ENCODE measurements at regions not wholly inside any gene's neighbourhood (a gene's known extent, or its start where the extent isn't known, plus 50 kb on each side); places are given as distances from the start of the nearest gene placed in this dataset.

GRCh38 chr14:66045572-66046021, 440.6 kb upstream of the CCDC196 start:
- no peak for TF ChIP-seq POLR2A (IDR thresholded peaks at IDR 0.05)
- TF ChIP-seq, protein P1, sequence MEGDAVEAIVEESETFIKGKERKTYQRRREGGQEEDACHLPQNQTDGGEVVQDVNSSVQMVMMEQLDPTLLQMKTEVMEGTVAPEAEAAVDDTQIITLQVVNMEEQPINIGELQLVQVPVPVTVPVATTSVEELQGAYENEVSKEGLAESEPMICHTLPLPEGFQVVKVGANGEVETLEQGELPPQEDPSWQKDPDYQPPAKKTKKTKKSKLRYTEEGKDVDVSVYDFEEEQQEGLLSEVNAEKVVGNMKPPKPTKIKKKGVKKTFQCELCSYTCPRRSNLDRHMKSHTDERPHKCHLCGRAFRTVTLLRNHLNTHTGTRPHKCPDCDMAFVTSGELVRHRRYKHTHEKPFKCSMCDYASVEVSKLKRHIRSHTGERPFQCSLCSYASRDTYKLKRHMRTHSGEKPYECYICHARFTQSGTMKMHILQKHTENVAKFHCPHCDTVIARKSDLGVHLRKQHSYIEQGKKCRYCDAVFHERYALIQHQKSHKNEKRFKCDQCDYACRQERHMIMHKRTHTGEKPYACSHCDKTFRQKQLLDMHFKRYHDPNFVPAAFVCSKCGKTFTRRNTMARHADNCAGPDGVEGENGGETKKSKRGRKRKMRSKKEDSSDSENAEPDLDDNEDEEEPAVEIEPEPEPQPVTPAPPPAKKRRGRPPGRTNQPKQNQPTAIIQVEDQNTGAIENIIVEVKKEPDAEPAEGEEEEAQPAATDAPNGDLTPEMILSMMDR (IDR thresholded peaks at IDR 0.05 in 8 of 11, conservative IDR thresholded peaks at IDR 0.05 in 3 of 11) = no peak
